ENCODE measurements at regions not wholly inside any gene's neighbourhood (a gene's known extent, or its start where the extent isn't known, plus 50 kb on each side); places are given as distances from the start of the nearest gene placed in this dataset.
A peak's percentile ranks its signal among the peaks of the same experiment; 100 is the strongest.

- DNase-seq (ENCODE audit: low read depth, low spot score): no peak
- FAIRE-seq: no peak
- H2AFZ ChIP-seq (ENCODE audit: control insufficient read depth, low read length): peak overlapping the region; percentile 75
These were observed 138.2 kb upstream of the AADAT start for GRCh38 chr4:170227928-170228327.

GRCh38 chr4:170226288-170226687 is 136.5 kb upstream of the AADAT start:
- H3K9me1 ChIP-seq (ENCODE audit: control insufficient read depth, extremely low read depth, insufficient read depth, low read length): no peaks in the 10 kb centered on the region
- dilution Hi-C loops (cut with MboI; ENCODE audit: extremely low pct_ligation_motif_present, low sequenced_read_pairs): no loop called here
- no peaks in the 10 kb centered on the region for H4K20me1 ChIP-seq (ENCODE audit: control insufficient read depth, extremely low read depth, insufficient read depth, low read length)
- H3K9me3 ChIP-seq (ENCODE audit: control insufficient read depth, low read depth, low read length): no peaks in the 10 kb centered on the region
- no peak overlapping the region for H3K9ac ChIP-seq (ENCODE audit: control insufficient read depth, extremely low read depth, insufficient read depth, low read length)
- H3K27me3 ChIP-seq (ENCODE audit: control insufficient read depth, extremely low read depth, insufficient read depth, low read length): no peaks in the 10 kb centered on the region
- H3K4me1 ChIP-seq (ENCODE audit: control insufficient read depth, extremely low read depth, insufficient read depth, low read length): no peaks in the 10 kb centered on the region
- no peak overlapping the region for H3K4me2 ChIP-seq (ENCODE audit: control insufficient read depth, extremely low read depth, insufficient read depth, low read depth, low read length)
- H3K4me3 ChIP-seq (ENCODE audit: control insufficient read depth in 2 of 3, extremely low read depth in 1 of 3, insufficient read depth in 2 of 3, low read depth in 1 of 3, low read length in 3 of 3): no peak overlapping the region
- H3K27ac ChIP-seq (ENCODE audit: control insufficient read depth, insufficient read depth, low read length): no peak overlapping the region
- no peaks in the 10 kb centered on the region for H3K36me3 ChIP-seq (ENCODE audit: control insufficient read depth in 2 of 2, extremely low read depth in 1 of 2, insufficient read depth in 2 of 2, low read length in 2 of 2)
- H2AFZ ChIP-seq (ENCODE audit: control insufficient read depth, low read length): no peak overlapping the region
- FAIRE-seq (peak; percentile 20), DNase-seq (ENCODE audit: low read depth, low spot score) (no peak)
- no peak for TF ChIP-seq CTCF (optimal IDR thresholded peaks at IDR 0.05 in 1 of 3, IDR thresholded peaks at IDR 0.05 in 1 of 3, conservative IDR thresholded peaks at IDR 0.05 in 1 of 3; ENCODE audit: extremely low read depth in 1 of 3, insufficient read depth in 2 of 3, low read length in 3 of 3)
- no peaks in the 10 kb centered on the region for H3K79me2 ChIP-seq (ENCODE audit: control insufficient read depth, insufficient read depth, low read length)

More at GRCh38 chr4:170227928-170228327, 138.2 kb upstream of the AADAT start:
- H3K4me3 ChIP-seq (ENCODE audit: control insufficient read depth in 2 of 3, extremely low read depth in 1 of 3, insufficient read depth in 2 of 3, low read depth in 1 of 3, low read length in 3 of 3): no peak overlapping the region
- no peaks in the 10 kb centered on the region for H3K79me2 ChIP-seq (ENCODE audit: control insufficient read depth, insufficient read depth, low read length)
- no peak overlapping the region for H3K4me2 ChIP-seq (ENCODE audit: control insufficient read depth, extremely low read depth, insufficient read depth, low read depth, low read length)
- no peak overlapping the region for H3K27ac ChIP-seq (ENCODE audit: control insufficient read depth, insufficient read depth, low read length)
- TF ChIP-seq EZH2 (IDR thresholded peaks at IDR 0.05; ENCODE audit: low read length) (no peak), CTCF (optimal IDR thresholded peaks at IDR 0.05 in 1 of 3, IDR thresholded peaks at IDR 0.05 in 1 of 3, conservative IDR thresholded peaks at IDR 0.05 in 1 of 3; ENCODE audit: extremely low read depth in 1 of 3, insufficient read depth in 2 of 3, low read length in 3 of 3) (peak in 2 of 3 experiments; percentile 18 to 19)
- dilution Hi-C loops (cut with MboI; ENCODE audit: extremely low pct_ligation_motif_present, low sequenced_read_pairs): no loop called here
- no peaks in the 10 kb centered on the region for H4K20me1 ChIP-seq (ENCODE audit: control insufficient read depth, extremely low read depth, insufficient read depth, low read length)
- no peaks in the 10 kb centered on the region for H3K9me1 ChIP-seq (ENCODE audit: control insufficient read depth, extremely low read depth, insufficient read depth, low read length)
- no peaks in the 10 kb centered on the region for H3K27me3 ChIP-seq (ENCODE audit: control insufficient read depth, extremely low read depth, insufficient read depth, low read length)
- H3K9me3 ChIP-seq (ENCODE audit: control insufficient read depth, low read depth, low read length): no peaks in the 10 kb centered on the region
- H3K36me3 ChIP-seq (ENCODE audit: control insufficient read depth in 2 of 2, extremely low read depth in 1 of 2, insufficient read depth in 2 of 2, low read length in 2 of 2): no peaks in the 10 kb centered on the region
- H3K9ac ChIP-seq (ENCODE audit: control insufficient read depth, extremely low read depth, insufficient read depth, low read length): no peak overlapping the region
- no peaks in the 10 kb centered on the region for H3K4me1 ChIP-seq (ENCODE audit: control insufficient read depth, extremely low read depth, insufficient read depth, low read length)
